ENCODE measurements at regions not wholly inside any gene's neighbourhood (a gene's known extent, or its start where the extent isn't known, plus 50 kb on each side); places are given as distances from the start of the nearest gene placed in this dataset.
"Not testable (repeated sequence)": the region's sequence is repeated elsewhere in the genome, so short reads cannot be mapped to it uniquely, and the experiment has no call there.

DNA sequence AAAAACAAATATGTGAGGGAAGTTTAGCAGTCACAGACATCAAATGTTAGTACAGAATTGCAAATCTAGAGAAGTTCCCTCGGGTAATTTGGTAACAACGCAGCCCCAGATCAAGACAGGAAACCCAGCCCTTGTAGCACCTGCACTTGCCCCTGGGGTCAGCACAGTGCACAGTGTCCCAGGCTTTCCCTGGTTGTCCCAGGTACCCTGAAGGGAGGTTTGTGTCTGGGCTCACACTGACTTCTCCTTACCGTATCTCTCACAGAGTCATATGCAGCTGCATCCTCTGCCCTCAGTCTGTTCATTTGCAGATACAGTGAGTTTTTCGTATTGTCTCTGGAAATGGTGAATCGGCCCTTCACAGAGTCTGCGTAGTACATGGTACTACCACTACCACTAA lies 528.9 kb downstream of the TMEM121 start:
- WGBS: 53% methylated on average over 6 of the region's 6 CpGs
- no peaks in the 10 kb centered on the region for H3K9me3 ChIP-seq
- H3K4me3 ChIP-seq: no peak overlapping the region
- no peaks in the 10 kb centered on the region for H3K4me1 ChIP-seq
- no peak for DNase-seq (ENCODE audit: low spot score in 2 of 2)
- peaks cover 25% of the 10 kb centered on the region for H3K27me3 ChIP-seq
- no peaks in the 10 kb centered on the region for H3K36me3 ChIP-seq
- no peak overlapping the region for H3K27ac ChIP-seq
- no peak for TF ChIP-seq POLR2AphosphoS5 (IDR thresholded peaks at IDR 0.05)
- TF ChIP-seq POLR2A (IDR thresholded peaks at IDR 0.05): no peak
- no peak for TF ChIP-seq CTCF (IDR thresholded peaks at IDR 0.05)
- TF ChIP-seq EP300 (IDR thresholded peaks at IDR 0.05): no peak

- WGBS: 56% methylated on average over 8 of the region's 8 CpGs
- DNase-seq (ENCODE audit: low spot score in 2 of 2): no peak
Measured at GRCh38 chr14:106058342-106058741, 532.0 kb downstream of the TMEM121 start.

DNA sequence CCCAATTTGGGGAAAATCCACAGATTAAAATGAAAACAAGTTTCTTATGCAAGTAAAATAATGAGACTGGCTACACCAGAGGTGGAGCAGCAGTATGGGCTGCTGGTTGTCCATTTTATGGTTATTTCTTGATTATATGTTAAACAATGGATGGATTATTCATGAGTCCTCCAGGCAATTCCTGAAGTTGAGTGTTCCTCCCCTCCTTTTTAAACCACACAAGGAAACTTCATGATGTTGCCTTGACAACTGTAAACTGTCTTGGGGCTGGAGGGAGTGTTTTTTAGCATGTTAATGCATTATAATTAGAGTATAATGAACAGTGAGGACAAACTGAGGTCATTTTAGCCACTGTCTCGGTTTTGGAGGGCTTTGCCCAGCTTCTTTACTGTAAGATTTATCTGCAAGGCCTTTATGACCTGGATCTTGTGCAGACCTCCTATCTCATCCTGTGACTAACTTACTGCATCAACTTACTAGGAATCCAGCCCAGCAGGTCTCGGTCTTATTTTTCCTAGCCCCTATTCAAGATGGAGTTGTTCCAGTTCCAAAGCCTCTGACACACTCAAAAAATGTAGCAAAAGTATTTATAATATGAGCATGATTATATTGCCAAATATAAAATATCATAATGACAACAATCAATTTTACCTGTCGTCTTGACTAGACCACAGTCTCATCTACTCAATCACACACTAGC lies 534.0 kb downstream of the TMEM121 start:
- WGBS: 59% methylated on average over 3 of the region's 3 CpGs
- peaks cover 25% of the 10 kb centered on the region for H3K27me3 ChIP-seq
- H3K36me3 ChIP-seq: no peaks in the 10 kb centered on the region
- H3K9me3 ChIP-seq: no peaks in the 10 kb centered on the region
- no peaks in the 10 kb centered on the region for H3K4me1 ChIP-seq
- no peak for DNase-seq (ENCODE audit: low spot score in 2 of 2)
- TF ChIP-seq POLR2AphosphoS5 (IDR thresholded peaks at IDR 0.05) (no peak), EP300 (IDR thresholded peaks at IDR 0.05) (no peak), CTCF (IDR thresholded peaks at IDR 0.05) (no peak), POLR2A (IDR thresholded peaks at IDR 0.05) (no peak)
- H3K4me3 ChIP-seq: no peak overlapping the region
- no peak overlapping the region for H3K27ac ChIP-seq

More at GRCh38 chr14:106058342-106058741, 532.0 kb downstream of the TMEM121 start:
- no peaks in the 10 kb centered on the region for H3K9me3 ChIP-seq
- peaks cover 33% of the 10 kb centered on the region for H3K27me3 ChIP-seq
- TF ChIP-seq POLR2AphosphoS5 (IDR thresholded peaks at IDR 0.05) (no peak), CTCF (IDR thresholded peaks at IDR 0.05) (no peak), POLR2A (IDR thresholded peaks at IDR 0.05) (no peak), EP300 (IDR thresholded peaks at IDR 0.05) (no peak)
- no peak overlapping the region for H3K4me3 ChIP-seq
- H3K36me3 ChIP-seq: no peaks in the 10 kb centered on the region
- H3K4me1 ChIP-seq: no peaks in the 10 kb centered on the region
- H3K27ac ChIP-seq: no peak overlapping the region

- H3K27ac ChIP-seq; H3K4me1 ChIP-seq; DNase-seq (ENCODE audit: low spot score in 2 of 2); H3K9me3 ChIP-seq; H3K36me3 ChIP-seq; H3K4me3 ChIP-seq: not testable (repeated sequence)
- peaks cover 25% of the 10 kb centered on the region for H3K27me3 ChIP-seq
- WGBS: 41% methylated on average over 12 of the region's 12 CpGs
- peak in 1 of 2 donors; percentile 20 for TF ChIP-seq CTCF (IDR thresholded peaks at IDR 0.05)
Measured at GRCh38 chr14:106061877-106062500, 535.6 kb downstream of the TMEM121 start.

DNA sequence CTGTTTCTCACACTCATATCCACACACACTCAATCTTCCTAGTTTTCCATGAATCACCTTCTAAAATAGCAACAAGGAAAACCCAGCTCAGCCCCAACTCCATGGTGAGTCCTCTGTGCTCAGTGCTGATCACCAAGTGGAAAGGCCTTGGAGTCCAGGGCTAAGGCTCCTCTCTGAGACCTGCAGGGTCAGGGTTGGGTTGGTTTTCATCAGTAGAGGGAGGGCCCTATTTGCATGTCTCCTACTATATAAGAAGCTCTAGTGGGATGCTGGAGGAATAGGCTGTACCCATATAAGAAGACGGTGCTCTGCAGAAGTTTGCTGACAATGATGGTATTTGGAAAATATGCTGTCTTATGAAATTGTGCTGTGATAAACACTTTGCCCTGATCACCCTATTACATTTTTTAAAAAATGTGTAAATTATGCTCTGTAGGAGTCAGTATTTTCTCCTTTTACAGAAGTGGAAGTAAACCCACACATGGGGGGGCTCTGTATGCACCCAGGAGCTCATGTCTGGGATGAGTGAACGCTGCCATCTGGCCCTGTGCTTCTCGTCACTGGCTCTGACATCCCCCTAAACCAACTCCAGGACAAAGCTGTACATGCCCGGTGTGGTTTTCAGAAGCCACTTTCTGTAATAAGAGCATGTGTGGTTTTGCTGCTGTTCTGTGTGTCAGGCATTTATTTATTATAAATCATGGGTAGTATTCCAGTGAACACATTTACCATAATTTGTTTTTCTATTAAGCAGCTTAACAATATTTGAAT lies 536.3 kb downstream of the TMEM121 start:
- no peaks in the 10 kb centered on the region for H3K4me1 ChIP-seq
- no peak overlapping the region for H3K4me3 ChIP-seq
- TF ChIP-seq POLR2AphosphoS5 (IDR thresholded peaks at IDR 0.05): no peak
- no peak for TF ChIP-seq CTCF (IDR thresholded peaks at IDR 0.05)
- TF ChIP-seq EP300 (IDR thresholded peaks at IDR 0.05): no peak
- TF ChIP-seq POLR2A (IDR thresholded peaks at IDR 0.05): no peak
- peaks cover 25% of the 10 kb centered on the region for H3K27me3 ChIP-seq
- no peak overlapping the region for H3K27ac ChIP-seq
- WGBS: 79% methylated on average over 4 of the region's 4 CpGs
- no peaks in the 10 kb centered on the region for H3K36me3 ChIP-seq
- DNase-seq (ENCODE audit: low spot score in 2 of 2): no peak
- no peaks in the 10 kb centered on the region for H3K9me3 ChIP-seq
